Activated CD8-positive, alpha-beta T cell treated with anti-CD3 and anti-CD28 coated beads for 36 hours (primary cell): ENCODE measurements at regions not wholly inside any gene's neighbourhood (a gene's known extent, or its start where the extent isn't known, plus 50 kb on each side); places are given as distances from the start of the nearest gene placed in this dataset.

Experiments used
- ATAC-seq: fragments of 200-7000 bp; cut with Tn5 transposase; one replicate; pipeline ENCODE4 v1.10.0; 2021; ENCODE audit warnings: mild to moderate bottlenecking, moderate library complexity
- CTCF ChIA-PET: fragments of 350-600 bp; sonication (Branson Sonifier 250); formaldehyde crosslinking; loops from one replicate; lab custom pipeline; 2021; ENCODE audit warnings: antibody characterized with exemption; lab: Charles Lee
- POLR2A ChIA-PET: fragments of 350-600 bp; sonication (Branson Sonifier 250); formaldehyde crosslinking; loops from one replicate; lab custom pipeline; 2021; ENCODE audit warnings: antibody characterized with exemption; lab: Charles Lee
- DNase-seq: peaks from one replicate; pipeline ENCODE4 v3.0.0-alpha.2; 2020
- H3K27ac Mint-ChIP-seq: one replicate; pipeline ENCODE4 v1.8.0; 2021; ENCODE audit warnings: mild to moderate bottlenecking, mixed read lengths
- H3K27me3 Mint-ChIP-seq: one replicate; pipeline ENCODE4 v1.8.0; 2021; ENCODE audit warnings: mixed read lengths
- H3K36me3 Mint-ChIP-seq: one replicate; pipeline ENCODE4 v1.8.0; 2021; ENCODE audit warnings: low read depth, mixed read lengths
- H3K4me1 Mint-ChIP-seq: one replicate; pipeline ENCODE4 v1.8.0; 2021; ENCODE audit warnings: low read depth, mixed read lengths
- H3K4me3 Mint-ChIP-seq: one replicate; pipeline ENCODE4 v1.8.0; 2021; ENCODE audit warnings: mild to moderate bottlenecking, moderate library complexity, mixed read lengths
- H3K9me3 Mint-ChIP-seq: one replicate; pipeline ENCODE4 v1.8.0; 2021; ENCODE audit warnings: mixed read lengths
- CTCF ChIP-seq: fragments of 200-600 bp; IDR thresholded peaks from one replicate; pipeline ENCODE4 v1.8.0; 2022; ENCODE audit warnings: antibody characterized with exemption, mild to moderate bottlenecking
- intact Hi-C: fragments of 100-400 bp; cut with micrococcal nuclease; formaldehyde crosslinking; loops from one replicate; pipeline ENCODE4 v1.10.0; 2022

GRCh38 chr10:2173327-2173726 lies 436.0 kb upstream of the ADARB2 start:
- H3K27me3 Mint-ChIP-seq = peaks cover 1% of the 10 kb centered on the region
- H3K4me3 Mint-ChIP-seq = no peak overlapping the region
- ATAC-seq (no peak), DNase-seq (no peak)
- ChIA-PET POLR2A (no interaction called here), CTCF (no interaction called here)
- no peaks in the 10 kb centered on the region for H3K9me3 Mint-ChIP-seq
- no peaks in the 10 kb centered on the region for H3K4me1 Mint-ChIP-seq
- intact Hi-C loops = no loop called here
- H3K36me3 Mint-ChIP-seq = no peaks in the 10 kb centered on the region
- no peak for TF ChIP-seq CTCF
- H3K27ac Mint-ChIP-seq = no peak overlapping the region

GRCh38 chr10:2165771-2166460 lies 428.6 kb upstream of the ADARB2 start:
- no peak for TF ChIP-seq CTCF
- CTCF ChIA-PET = no interaction called here
- no peak overlapping the region for H3K4me3 Mint-ChIP-seq
- no peaks in the 10 kb centered on the region for H3K9me3 Mint-ChIP-seq
- intact Hi-C loops = no loop called here
- no peak for DNase-seq
- H3K27me3 Mint-ChIP-seq = peaks cover 1% of the 10 kb centered on the region
- POLR2A ChIA-PET = no interaction called here
- H3K4me1 Mint-ChIP-seq = no peaks in the 10 kb centered on the region
- ATAC-seq = no peak
- H3K36me3 Mint-ChIP-seq = no peaks in the 10 kb centered on the region
- no peak overlapping the region for H3K27ac Mint-ChIP-seq

GRCh38 chr10:2150288-2150687 lies 413.0 kb upstream of the ADARB2 start:
- H3K4me3 Mint-ChIP-seq = no peak overlapping the region
- H3K4me1 Mint-ChIP-seq = no peaks in the 10 kb centered on the region
- H3K27me3 Mint-ChIP-seq = peaks cover 7% of the 10 kb centered on the region
- H3K36me3 Mint-ChIP-seq = no peaks in the 10 kb centered on the region
- H3K9me3 Mint-ChIP-seq = no peaks in the 10 kb centered on the region
- ChIA-PET CTCF (no interaction called here), POLR2A (no interaction called here)
- ATAC-seq (no peak), DNase-seq (no peak)
- TF ChIP-seq CTCF = no peak
- H3K27ac Mint-ChIP-seq = no peak overlapping the region
- intact Hi-C loops = no loop called here

- Mint-ChIP-seq H3K4me1 (no peaks in the 10 kb centered on the region), H3K27me3 (peaks cover 9% of the 10 kb centered on the region), H3K9me3 (no peaks in the 10 kb centered on the region), H3K27ac (no peak overlapping the region), H3K4me3 (no peak overlapping the region), H3K36me3 (no peaks in the 10 kb centered on the region)
- intact Hi-C loops = no loop called here
- no peak for TF ChIP-seq CTCF
- CTCF ChIA-PET = no interaction called here
- DNase-seq = no peak
- POLR2A ChIA-PET = no interaction called here
- no peak for ATAC-seq
Observed at GRCh38 chr10:2145926-2146478, 408.7 kb upstream of the ADARB2 start.

GRCh38 chr10:2145491-2145890 lies 408.2 kb upstream of the ADARB2 start:
- Mint-ChIP-seq H3K36me3 (no peaks in the 10 kb centered on the region), H3K9me3 (no peaks in the 10 kb centered on the region), H3K4me3 (no peak overlapping the region), H3K4me1 (no peaks in the 10 kb centered on the region), H3K27me3 (peaks cover 8% of the 10 kb centered on the region), H3K27ac (no peak overlapping the region)
- intact Hi-C loops = no loop called here
- ChIA-PET CTCF (no interaction called here), POLR2A (no interaction called here)
- ATAC-seq = no peak
- TF ChIP-seq CTCF = no peak
- DNase-seq = no peak
